ENCODE measurements at regions not wholly inside any gene's neighbourhood (a gene's known extent, or its start where the extent isn't known, plus 50 kb on each side); places are given as distances from the start of the nearest gene placed in this dataset.

DNA sequence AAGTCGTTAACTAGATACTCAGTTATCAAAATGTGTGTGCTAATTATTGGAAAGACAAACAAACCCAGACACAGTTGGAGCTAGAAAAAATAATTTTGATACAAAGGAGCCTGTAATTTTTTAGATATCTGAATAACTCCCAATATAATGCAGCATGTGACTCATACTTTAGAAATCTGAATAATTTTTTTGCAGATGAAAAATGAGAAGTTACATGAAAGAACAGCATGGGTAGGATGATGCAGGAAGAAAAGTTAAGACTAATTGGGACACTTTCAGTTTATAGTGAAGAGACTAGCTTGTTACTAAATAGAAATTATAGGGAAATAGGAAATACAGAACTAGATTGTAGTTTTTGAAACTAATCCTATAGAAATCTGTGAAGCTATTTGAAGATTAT is 945.8 kb downstream of the CBLN2 start:
- Histone ChIP-seq H3K4me3 (no peak overlapping the region), H3K27ac (no peak overlapping the region)
- TF ChIP-seq, protein P1, sequence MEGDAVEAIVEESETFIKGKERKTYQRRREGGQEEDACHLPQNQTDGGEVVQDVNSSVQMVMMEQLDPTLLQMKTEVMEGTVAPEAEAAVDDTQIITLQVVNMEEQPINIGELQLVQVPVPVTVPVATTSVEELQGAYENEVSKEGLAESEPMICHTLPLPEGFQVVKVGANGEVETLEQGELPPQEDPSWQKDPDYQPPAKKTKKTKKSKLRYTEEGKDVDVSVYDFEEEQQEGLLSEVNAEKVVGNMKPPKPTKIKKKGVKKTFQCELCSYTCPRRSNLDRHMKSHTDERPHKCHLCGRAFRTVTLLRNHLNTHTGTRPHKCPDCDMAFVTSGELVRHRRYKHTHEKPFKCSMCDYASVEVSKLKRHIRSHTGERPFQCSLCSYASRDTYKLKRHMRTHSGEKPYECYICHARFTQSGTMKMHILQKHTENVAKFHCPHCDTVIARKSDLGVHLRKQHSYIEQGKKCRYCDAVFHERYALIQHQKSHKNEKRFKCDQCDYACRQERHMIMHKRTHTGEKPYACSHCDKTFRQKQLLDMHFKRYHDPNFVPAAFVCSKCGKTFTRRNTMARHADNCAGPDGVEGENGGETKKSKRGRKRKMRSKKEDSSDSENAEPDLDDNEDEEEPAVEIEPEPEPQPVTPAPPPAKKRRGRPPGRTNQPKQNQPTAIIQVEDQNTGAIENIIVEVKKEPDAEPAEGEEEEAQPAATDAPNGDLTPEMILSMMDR (IDR thresholded peaks at IDR 0.05) = no peak
- DNase-seq (ENCODE audit: low spot score) = no peak

DNA sequence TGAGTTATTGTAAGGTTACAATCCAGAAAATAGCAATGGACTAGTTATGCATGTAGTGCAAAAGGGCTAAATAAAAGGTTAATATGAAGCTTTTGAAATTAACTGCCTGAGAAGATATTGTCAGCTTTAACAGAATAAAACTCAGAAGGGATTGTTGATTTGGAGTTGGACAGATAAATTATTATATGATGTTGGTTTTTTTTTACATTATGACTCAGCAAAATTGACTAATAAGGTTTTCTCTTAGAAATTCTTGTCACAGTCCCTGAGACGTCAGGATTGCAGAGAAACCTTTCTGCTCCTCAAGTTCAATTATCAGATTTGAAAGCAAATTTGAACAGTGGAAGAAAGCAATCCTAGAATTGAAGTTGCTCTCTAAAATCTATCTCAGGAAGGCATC is 946.9 kb downstream of the CBLN2 start:
- no peak for DNase-seq (ENCODE audit: low spot score)
- no peak overlapping the region for H3K4me3 ChIP-seq
- no peak overlapping the region for H3K27ac ChIP-seq
- TF ChIP-seq, protein P1 (IDR thresholded peaks at IDR 0.05) = no peak

DNA sequence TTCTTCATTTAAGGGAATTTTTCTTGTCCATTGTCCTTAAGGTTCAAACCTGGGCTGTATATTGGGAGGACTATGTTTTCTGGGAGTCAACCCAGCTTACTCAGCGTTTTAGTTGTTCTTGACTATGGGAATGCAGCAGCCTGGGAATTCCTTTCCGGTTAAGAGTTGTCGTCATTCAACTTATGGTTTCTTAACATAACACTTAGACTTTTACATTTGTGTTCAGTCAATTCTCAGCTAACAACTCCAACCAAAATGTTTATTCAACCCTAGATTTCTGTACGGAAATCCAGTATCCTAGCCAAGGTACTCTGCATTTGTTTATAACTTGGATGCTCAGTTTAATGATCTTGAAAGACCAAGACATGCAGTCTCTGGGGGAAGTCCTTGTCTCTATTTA is 960.9 kb downstream of the CBLN2 start:
- Histone ChIP-seq H3K27ac (no peak overlapping the region), H3K4me3 (no peak overlapping the region)
- no peak for DNase-seq (ENCODE audit: low spot score)
- TF ChIP-seq, protein P1 (IDR thresholded peaks at IDR 0.05) = no peak

DNA sequence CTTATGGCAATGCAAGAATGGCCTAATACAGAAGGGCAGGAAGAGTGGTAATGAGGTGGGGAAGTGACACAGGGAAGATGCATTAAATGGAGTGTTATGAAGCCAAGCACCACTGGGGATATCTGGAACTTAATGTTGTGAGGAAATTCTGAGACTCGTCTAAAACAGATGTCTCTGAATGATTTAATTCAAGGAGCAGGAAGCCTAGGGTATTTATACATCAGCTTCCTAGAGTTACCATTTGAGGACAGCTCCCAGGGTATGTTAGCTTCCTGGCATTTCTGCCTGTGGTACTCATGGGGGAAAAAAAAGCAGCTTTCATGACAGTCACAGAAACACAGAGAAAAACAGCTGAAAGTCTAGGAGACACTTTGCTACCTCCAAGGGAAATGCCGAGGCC is 989.5 kb downstream of the CBLN2 start:
- no peak overlapping the region for H3K4me3 ChIP-seq
- TF ChIP-seq, protein P1 (IDR thresholded peaks at IDR 0.05) = no peak
- H3K27ac ChIP-seq = no peak overlapping the region
- DNase-seq (ENCODE audit: low spot score) = no peak

DNA sequence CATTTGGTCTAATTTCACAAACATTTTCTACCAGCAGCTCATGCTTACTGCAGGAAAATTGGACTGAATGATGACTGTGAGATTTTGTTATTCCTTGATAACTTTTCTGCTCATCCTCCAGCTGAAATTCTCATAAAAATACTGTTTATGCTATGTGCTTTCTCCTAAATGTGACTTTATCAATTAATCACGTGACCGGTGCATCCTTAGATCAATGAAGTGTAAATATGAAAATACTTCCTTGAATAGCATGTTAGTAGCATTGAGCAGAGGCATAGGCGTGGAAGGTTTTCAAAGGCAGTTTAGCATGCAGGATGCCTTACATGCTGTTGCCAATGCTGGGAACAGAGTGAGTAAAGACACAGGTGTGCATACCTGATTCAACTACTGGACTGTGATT is 1002.5 kb downstream of the CBLN2 start:
- no peak for DNase-seq (ENCODE audit: low spot score)
- Histone ChIP-seq H3K4me3 (no peak overlapping the region), H3K27ac (no peak overlapping the region)
- TF ChIP-seq, protein P1 (IDR thresholded peaks at IDR 0.05) = no peak

DNA sequence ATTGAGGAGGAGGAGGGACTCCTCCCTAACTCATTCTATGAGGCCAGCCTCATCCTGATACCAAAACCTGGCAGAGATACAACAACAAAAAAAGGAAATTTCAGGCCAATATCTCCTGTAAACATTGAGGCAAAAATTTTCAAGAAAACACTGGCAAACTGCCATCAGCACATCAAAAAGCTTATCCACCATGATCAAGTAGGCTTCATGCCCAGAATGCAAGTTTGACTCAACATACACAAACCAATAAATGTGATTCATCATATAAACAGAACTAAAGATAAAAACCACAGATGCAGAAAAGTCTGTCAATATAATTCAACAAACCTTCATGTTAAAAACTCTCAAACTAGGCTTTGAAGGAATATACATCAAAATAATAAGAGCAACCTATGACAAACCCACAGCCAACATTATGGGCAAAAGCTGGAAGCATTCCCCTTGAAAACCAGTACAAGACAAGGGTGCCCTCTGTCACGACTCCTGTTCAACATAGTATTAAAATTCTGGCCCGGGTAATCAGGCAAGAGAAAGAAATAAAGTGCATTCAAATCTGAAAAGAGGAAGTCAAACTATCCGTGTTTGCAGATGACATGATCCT is 1014.3 kb downstream of the CBLN2 start:
- no peak for DNase-seq (ENCODE audit: low spot score)
- TF ChIP-seq, protein P1 (IDR thresholded peaks at IDR 0.05) = no peak
- H3K4me3 ChIP-seq = no peak overlapping the region
- H3K27ac ChIP-seq = no peak overlapping the region
